ENCODE measurements at regions not wholly inside any gene's neighbourhood (a gene's known extent, or its start where the extent isn't known, plus 50 kb on each side); places are given as distances from the start of the nearest gene placed in this dataset.
"Not testable (repeated sequence)": the region's sequence is repeated elsewhere in the genome, so short reads cannot be mapped to it uniquely, and the experiment has no call there.

DNA sequence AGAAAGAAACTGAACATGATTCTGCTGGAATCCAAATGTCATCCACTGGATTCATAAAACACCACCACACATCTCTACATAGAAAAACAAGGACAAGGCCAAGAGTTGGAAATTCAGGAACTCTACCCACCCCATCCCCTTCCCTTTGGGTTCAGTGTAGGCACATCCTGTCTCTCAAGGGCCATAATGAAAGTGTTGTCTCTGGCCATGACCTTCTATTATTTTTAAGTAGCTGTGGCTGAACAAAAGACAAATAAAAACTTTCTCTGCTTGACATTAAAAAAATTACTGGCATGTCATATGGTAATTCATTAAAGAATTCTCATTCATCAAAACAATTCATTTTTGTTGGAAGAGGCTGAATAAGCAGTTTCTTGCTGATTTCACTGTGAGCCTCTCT lies 54.9 kb upstream of the ZBTB18 start:
- ATAC-seq (no peak), DNase-seq (no peak)

DNA sequence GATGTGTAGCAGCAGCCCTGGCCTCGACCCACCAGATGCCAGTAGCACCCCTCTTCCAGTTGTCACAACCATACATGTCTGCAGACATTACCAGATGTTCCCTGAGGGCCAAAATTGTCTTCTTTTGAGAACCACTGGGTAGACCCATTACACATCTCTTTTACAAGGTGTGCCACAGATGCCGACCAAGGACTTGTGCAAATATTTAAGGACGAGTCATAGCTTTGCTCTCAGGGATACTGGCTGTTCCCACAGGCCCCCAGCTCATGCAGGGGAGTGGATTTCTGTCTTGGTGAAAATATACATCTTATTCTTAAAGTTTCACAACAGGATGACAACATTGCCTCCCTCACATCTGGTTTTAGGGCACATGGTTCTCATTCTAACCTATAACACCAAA lies 59.4 kb upstream of the ZBTB18 start:
- no peak for ATAC-seq
- no peak for DNase-seq

DNA sequence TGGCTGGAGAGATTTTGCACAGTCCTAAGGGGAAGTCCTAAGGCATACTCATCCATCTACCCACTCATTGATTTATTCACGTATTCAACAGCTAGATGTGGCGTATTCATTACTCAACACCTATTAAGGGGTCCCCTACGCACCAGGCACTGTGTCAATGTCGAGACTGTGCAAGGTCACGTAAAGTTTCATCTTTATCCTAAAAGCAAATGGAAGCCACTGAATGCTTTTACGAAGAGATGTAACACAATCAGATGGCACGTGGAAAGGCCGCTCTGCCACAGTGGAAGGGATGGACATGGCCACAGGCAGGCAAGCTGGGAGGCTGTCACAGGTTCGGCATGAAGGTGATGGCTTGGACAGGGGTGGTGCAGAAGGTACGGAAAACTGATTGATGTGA lies 66.3 kb upstream of the ZBTB18 start:
- ATAC-seq (no peak), DNase-seq (no peak)

DNA sequence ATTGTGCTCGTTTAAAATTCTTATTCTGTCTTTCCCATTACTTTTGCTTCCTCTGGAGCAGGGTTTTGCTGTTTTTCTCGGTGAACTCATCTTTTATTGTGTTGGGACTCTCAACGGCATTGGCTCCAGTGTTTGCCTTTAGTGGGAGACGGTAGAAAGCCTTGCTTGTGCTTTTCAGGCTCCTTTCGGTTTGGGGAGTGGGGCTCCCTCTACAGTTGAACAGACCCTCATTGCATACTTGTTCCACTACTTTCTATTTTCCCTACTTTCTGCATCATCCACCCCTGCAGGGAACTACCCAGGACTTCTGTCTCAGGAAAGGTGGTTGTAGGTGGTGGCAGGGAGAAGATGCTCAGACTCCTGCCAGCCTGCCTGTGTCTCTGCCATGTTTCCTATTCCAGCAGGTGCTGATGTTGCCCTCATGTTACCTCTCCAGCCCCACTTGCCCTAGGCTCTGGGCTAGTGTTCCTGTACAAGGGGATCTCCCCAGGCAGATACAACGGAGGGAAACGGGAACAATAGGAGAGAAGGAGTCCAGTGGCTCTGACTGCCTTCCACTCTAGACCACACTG lies 68.5 kb upstream of the ZBTB18 start:
- ATAC-seq: no peak
- no peak for DNase-seq

DNA sequence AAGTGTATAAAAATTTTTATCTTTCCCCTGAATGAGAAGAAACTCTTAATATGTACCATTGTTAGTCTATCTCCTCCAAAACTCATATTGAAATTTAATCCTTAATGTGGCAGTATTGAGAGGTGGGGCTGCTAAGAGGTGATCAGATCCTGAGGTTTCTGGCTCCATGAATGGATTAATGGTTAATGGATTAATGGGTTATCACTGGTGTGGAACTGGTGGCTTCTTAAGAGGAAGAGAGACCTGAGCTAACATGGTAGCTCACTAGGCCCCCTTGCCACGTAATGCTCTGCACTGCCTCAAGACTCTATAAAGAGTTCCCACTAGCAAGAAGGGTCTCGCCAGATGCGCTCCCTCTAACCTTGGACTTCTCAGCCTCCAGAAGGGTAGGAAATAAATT lies 70.6 kb upstream of the ZBTB18 start:
- ATAC-seq (no peak), DNase-seq (no peak)

DNA sequence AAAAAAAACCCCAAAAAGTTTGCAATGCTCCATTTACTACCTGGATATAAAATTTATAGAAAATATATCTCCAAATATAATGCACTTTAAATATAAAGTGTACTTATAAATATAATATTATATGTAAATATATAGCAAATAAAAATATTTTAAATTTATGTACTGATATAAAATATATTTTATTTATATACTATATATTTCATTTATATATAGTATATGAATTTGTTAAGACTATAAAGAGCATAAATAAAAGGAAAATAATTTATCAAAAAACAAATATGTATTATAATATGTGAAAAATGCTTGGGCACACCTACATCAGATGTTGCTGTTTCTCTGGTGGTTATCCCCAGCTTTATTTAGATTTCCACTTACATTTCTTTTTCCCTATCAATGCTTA lies 71.0 kb upstream of the ZBTB18 start:
- DNase-seq (no peak), ATAC-seq (no peak)

DNA sequence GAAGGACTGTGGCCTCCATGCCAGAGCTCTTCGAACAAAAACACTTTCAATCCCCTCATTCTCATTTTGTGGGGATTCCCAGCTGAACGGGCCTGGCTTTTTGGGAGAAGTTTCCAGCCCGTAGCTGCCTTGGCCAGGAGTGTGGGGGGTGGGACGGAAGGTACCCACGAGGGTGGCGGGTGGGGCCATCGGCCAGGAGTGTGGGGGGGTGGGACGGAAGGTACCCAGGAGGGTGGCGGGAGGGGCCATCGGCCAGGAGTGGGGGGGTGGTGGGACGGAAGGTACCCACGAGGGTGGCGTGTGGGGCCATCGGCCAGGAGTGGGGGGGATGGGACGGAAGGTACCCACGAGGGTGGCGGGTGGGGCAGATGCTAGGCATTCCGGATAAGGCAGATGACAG lies 71.7 kb upstream of the ZBTB18 start:
- no peak for DNase-seq

DNA sequence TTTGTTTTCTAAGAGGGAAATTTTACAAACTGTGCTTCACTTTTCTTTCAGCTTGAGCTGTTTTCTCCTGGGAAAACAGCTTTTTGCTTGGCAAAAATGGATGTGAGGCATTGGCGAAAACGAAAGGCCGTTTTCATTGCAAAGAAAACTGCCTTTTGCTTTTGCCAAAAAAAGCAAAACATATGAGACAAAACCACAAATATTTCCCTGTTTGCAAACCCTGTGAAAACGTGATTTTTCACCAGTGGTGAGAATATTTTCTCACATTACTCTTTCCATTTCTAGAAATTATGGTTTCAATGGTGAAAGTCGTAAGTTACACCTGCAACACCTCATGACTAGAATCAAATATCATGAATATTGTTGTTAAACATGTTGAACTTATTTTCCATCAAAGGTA lies 74.0 kb upstream of the ZBTB18 start:
- ATAC-seq: no peak
- no peak for DNase-seq

More for the DNA sequence above, 71.7 kb upstream of the ZBTB18 start:
- ATAC-seq: no peak

DNA sequence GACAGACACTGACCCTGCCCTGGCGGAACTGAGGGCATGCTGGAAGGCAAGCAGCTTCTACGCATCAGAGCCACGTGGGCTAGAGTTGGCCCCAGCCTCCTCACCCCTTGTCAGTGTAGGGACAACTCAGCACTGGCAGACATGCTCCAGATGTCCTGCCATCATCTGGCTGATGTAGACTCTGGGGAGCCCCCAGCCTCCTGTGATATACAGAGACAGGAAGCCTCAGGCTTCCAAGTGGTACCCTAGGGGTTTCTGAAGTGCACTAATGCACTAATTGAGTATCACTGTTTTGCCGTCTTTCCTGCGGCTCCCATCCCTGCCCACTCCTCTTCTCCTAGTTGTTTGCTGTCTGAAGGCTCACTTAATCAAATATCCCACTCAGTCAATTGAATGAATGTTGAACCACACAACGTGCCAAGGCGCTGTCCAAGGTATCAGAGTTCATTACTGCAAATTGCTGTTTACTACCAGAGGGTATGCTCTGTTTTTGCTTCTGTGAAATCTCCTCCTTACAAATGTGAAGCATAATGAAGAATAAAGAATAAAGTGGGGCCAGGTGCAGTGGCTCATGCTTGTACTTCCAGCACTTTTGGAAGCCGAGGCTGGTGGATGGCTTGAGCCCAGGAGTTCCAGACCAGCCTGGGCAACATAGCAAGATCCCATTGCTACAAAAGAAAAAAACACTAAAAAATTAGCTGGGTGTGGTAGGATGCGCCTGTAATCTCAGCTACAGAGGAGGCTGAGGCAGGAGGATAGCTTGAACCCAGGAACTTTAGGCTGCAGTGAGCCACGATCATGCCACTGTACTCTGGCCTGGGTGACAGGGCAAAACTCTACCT lies 76.4 kb upstream of the ZBTB18 start:
- DNase-seq (no peak), ATAC-seq (no peak)

DNA sequence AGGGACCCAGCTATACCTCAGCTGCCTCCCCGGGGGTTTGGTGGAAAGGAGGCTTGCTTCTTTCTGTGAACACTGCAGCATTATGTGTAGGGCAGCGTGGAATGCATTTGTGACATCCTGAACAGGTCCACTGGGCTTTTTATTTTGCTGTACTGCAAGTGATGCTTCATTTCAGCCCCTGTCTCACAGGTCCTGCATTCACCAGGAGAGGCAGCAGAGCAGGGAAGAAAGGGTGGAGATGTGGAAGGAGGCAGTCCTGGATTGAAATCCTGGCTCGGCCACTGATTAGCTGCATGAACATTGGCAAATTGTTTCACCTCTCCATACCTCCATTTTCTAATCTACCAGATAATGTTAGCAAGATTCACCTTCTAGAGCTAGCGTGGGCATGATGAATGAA lies 77.9 kb upstream of the ZBTB18 start:
- ATAC-seq (no peak), DNase-seq (no peak)

DNA sequence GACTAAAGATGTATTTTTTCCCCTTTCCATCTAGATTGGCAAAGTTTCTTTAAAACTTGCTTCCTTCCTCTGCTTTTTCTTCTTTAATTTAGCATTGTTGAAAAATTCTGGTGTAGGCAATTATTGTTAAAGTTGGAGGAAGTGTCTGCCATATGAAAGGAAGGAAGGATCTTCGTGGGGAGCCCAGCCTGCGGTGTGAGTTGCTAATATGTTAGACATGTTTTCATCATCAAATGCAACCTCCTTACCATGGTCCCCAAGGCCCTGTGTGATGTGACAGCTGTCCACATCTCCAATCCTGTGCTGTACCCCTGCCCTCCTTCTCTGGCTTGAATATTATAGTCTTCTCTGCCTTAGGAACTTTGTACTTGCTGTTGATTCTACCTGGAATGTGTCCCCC lies 81.0 kb upstream of the ZBTB18 start:
- ATAC-seq (no peak), DNase-seq (no peak)

DNA sequence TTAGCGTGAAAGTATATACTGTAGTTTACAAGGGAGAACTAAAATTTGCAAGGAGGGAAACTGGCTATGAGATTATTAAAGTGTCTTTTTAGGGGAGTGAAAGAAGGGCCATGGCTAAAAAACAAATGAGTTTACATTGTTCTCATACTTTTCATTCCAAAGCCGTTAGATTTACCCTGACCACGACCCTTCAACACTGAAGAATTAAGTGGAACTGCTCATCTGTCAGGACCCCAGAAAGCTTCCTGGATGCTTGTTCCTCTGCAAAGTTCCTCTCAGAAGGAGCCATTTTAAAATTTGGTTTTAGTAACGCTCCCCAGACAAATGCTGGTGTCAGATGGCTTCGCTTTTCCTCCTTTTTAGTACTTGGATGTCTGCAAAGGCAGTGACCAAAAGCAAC lies 82.7 kb upstream of the ZBTB18 start:
- DNase-seq (no peak), ATAC-seq (no peak)

DNA sequence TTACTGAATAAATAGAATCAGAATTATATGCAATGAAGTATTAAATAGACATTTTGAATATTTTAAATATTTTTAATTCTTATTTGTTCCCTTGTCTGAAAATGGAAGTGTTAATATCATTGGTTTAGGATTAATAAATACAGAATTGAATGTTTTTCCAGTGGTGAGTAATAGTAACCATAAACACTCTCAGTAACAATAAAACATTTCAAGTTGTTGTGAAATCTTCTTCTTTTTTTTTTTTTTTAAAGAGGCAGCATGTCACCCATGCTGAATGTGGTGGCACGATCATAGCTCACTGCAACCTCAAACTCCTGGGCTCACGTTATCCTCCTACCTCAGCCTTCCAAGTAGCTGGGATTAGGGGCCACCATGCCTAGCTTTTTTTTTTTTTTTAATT lies 86.2 kb upstream of the ZBTB18 start:
- no peak for ATAC-seq

DNA sequence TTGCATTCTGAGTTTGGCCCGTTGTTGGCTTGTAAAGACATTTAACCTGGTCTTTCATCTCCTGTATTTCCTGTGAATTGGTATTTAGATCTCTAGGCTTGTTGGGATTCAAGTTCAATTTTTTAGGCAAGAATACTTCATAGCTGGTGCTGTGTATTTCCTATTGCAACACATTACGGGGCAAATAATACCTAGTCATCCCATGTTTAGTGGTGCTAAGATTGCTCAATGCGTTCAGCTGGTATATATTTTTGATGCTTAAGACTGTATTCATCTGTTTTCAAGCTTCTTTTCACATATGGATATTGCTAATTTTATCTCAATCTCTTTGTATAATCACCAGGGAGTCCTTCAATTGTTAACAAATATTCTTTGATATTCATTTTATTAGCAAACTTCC lies 87.5 kb upstream of the ZBTB18 start:
- DNase-seq (no peak), ATAC-seq (no peak)

More for the DNA sequence above, 86.2 kb upstream of the ZBTB18 start:
- DNase-seq: no peak

DNA sequence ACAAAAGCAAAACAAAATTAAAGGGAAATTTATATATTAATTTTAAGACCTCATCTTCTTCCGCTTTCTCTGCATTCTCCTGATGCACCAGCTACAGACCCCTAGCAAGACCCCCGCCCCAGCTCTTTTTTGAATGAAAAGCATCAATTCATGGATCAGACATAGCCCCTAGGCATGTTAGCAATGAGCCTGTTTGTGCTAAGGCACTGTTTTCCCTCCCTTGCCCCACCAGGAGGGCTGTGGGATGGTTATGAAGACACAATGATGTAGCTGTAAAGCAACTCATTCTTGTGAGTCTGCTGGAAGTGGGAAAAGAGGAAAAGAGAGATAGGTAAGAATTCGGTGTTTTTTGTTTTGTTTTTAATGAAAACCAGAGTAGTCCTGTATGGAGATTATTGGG lies 88.5 kb upstream of the ZBTB18 start:
- ATAC-seq: no peak

DNA sequence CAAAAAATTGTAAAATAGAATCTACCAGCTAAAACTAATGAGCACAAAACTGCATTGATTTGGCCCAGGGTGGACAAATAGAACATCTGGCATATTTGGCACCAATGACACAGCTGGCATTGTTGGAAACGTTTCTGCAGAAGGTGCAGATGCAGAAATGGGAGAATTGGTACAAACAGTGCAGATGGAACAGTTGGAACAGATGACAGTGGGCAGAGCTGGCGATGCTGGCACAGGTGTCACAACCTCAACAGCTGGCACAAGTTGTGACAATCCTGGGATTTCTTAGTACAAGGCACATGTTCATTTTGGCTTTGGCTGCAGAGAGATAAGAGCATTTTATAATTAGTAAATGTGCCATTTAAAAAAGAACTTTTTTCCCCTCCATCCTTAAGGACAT lies 91.1 kb upstream of the ZBTB18 start:
- no peak for ATAC-seq
- no peak for DNase-seq

More for the DNA sequence above, 88.5 kb upstream of the ZBTB18 start:
- no peak for DNase-seq

DNA sequence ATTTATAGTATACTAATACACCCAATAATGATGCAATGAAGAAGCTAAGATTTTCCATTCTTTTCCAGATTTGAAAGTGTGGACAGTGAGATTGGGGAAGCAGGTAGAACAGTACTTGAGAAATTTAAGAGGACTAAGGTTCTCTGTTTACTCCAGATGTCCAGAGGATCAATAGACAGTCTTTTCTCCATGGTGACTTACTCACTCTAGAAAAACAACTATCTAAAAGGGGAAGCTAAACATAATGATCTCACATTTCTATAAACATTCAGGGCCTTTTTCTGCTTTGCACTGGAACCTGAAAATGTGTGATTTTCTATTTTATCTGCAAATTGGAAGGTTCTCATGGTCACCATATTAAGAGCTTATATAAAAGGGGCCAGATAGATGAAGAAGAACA lies 93.9 kb upstream of the ZBTB18 start:
- DNase-seq (no peak), ATAC-seq (no peak)

DNA sequence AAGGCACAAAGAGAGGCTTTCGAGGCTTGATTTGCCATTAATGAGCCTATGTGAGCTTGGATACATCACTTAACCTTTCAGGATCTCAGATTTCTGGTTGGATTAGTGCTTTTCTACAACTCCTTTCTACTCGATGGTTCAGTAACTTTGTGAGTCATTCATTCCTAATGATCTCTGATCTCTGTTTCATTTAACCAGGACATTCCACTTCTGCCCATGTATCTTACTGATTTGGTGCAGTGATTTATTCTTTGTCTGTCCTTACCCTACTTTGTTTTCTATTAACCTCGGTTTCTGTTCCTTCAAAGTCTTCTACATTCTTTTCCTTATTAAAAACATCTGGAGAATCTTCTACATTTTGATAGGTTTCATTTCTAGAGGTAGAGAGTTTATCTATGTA lies 94.6 kb upstream of the ZBTB18 start:
- ATAC-seq (no peak), DNase-seq (no peak)

DNA sequence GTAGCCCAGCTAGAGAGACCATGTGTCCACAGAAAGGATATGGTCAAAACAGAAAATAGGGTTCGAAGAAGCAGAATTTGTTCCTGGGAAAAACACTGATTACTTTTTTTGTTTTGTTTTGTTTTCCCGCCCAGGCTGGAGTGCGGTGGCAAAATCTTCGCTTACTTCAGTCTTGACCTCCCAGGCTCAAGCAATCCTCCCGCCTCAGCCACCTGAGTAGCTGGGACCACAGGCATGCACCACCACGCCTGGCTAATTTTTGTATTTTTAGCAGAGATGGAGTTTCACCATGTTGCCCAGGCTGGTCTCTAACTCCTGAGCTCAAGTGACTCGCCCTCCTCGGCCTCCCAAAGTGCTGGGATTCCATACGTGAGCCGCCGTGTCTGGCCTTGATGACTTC lies 99.9 kb upstream of the ZBTB18 start:
- not testable (repeated sequence) for DNase-seq, ATAC-seq

DNA sequence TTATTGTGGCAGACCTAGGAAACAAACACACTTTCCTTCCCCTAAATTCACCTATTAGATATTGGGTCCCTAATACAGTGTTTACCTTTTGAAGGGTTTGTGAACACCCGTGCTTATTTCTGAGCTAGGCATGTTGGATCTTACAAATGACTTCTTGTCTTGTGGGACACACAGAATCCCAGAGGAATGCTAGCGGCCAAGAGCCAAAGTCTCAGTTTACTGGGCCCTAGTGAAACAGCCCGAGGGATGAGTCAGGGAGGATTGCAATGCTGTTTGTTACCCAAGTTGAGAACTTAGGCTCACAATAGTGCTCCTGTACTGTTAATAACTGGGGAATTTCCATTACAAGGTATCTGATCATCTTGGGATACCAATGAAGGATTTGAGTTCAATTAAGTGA lies 100.1 kb upstream of the AKT3 start:
- DNase-seq (no peak), ATAC-seq (no peak)

DNA sequence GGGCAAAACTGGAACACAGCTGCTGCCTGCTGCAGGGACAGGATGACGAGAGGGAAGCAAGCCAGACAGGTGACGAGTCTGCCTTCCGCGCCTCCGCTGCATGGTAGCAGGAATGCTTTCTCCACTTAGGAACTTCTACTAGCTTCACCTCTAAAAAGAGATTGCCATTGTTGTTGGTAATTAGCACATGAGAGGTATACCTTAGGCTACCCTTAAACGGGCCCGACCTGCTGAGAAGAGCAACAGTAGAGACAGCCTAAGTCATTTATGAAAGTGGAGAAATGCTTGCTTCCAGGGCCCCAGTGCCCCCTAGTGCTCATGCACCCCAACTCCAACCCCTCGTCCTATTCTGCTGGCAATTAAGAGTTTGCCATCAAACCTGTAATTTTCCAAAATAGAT lies 96.9 kb upstream of the AKT3 start:
- ATAC-seq: peak; percentile 77
- peak; percentile 33 for DNase-seq

DNA sequence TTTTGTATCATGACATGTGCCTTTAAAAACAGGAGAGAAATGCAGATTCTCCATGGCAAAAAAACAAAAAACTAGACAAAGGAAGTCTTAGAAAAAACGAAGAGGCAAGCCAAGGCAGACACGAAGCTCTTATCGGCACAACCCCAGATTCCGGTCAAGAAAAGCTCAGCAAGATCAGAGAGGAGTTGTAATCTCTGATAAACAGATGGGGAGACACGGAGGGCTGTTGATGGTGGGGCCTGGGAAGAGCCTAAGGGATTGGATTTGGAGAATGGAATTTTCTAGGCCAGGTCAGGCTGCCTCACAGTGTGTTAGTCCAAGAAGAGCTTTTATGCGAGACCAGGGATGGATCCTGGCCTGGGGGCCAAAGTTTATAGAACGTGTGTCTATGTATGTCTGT lies 96.2 kb upstream of the AKT3 start:
- no peak for ATAC-seq
- no peak for DNase-seq

DNA sequence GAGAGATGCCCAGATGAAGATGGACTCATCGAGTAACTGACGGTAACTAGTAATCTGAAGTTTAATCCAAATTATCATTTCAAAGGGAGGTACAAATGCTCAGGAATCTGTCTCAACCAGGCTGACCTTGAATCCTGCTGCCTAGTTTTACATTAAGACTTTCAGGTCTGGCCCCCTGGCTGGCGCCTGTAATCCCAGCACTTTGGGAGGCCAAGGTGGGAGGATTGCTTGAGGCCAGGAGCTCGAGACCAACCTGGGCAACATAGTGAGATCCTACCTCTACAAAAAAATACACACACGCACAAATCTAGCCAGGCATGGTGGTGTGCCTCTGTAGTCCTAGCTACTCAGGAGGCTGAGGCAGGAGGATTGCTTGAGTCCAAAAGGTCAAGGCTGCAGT lies 95.7 kb upstream of the AKT3 start:
- ATAC-seq (no peak), DNase-seq (no peak)

Measured in stimulated activated naive CD8-positive, alpha-beta T cell treated with anti-CD3 and anti-CD28 coated beads, Interleukin-15, Interleukin-2, amounts not matched to agents 100 U/mL and 50 U/mL, for 24 hours (primary cell).